ENCODE measurements at regions not wholly inside any gene's neighbourhood (a gene's known extent, or its start where the extent isn't known, plus 50 kb on each side); places are given as distances from the start of the nearest gene placed in this dataset.

DNA sequence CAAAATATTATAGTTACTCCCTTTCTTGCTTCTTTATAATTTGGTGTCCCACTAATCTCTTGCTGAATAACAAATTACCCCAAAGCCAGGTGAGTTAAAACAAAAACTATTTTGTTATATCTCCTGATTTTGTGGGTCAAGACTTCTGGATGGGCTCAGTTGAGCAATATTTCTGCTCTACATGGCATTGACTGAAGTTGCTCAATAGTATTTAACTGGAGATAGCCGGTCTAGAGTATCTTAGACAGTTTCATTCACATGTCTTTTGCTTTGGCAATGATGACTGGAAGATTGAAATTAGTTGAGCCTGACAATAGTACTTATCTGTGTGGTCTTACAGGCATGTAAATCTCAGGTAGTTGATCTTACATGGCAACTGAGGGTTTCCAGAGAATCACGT lies 51.0 kb upstream of the TP63 start:
- no peak overlapping the region for H3K4me3 ChIP-seq (ENCODE audit: low read length in 3 of 3)
- no peaks in the 10 kb centered on the region for H3K27me3 ChIP-seq (ENCODE audit: control insufficient read depth in 3 of 3, insufficient read depth in 3 of 3, low read length in 3 of 3)
- no peaks in the 10 kb centered on the region for H3K36me3 ChIP-seq (ENCODE audit: control insufficient read depth in 3 of 3, insufficient read depth in 3 of 3, low read length in 3 of 3)
- no peak overlapping the region for H3K9ac ChIP-seq (ENCODE audit: low read depth in 1 of 3, low read length in 3 of 3)
- no peaks in the 10 kb centered on the region for H3K4me1 ChIP-seq (ENCODE audit: control insufficient read depth in 3 of 3, insufficient read depth in 3 of 3, low read length in 3 of 3)
- no peak overlapping the region for H3K27ac ChIP-seq (ENCODE audit: low read depth, low read length)
- no peaks in the 10 kb centered on the region for H3K9me3 ChIP-seq (ENCODE audit: control insufficient read depth in 3 of 3, low read length in 3 of 3)
